ENCODE measurements at regions not wholly inside any gene's neighbourhood (a gene's known extent, or its start where the extent isn't known, plus 50 kb on each side); places are given as distances from the start of the nearest gene placed in this dataset.

DNA sequence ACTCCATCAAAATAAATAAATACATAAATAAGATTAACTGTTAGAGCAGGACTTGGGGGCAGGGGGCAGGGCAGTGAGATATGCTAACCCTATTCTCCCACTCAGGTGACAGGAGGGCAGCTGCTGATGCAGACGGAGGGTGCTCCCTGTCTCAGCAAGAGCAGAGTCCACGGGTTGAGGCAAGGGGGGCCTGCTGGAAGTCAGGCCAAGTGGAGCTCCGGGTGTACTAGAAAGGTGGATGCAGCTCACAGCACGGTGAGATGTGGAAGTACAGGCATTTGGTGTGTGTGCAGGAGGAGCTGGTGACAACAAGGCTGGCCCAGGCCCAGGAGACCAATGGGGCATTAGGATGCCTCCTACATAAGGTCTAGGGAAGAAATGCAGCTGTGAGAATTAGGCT, 467.3 kb upstream of the B3GAT1 start:
- Histone ChIP-seq H3K9me3 (no peaks in the 10 kb centered on the region), H3K36me3 (no peaks in the 10 kb centered on the region), H3K27me3 (no peaks in the 10 kb centered on the region), H3K27ac (no peak overlapping the region), H3K4me1 (ENCODE audit: insufficient read depth) (no peaks in the 10 kb centered on the region), H3K4me3 (no peak overlapping the region)
- no peak for DNase-seq
- TF ChIP-seq CTCF (IDR thresholded peaks at IDR 0.05) (no peak), POLR2A (IDR thresholded peaks at IDR 0.05) (no peak), EP300 (IDR thresholded peaks at IDR 0.05) (no peak)
- intact Hi-C loops (cut with DNase I): no loop called here
- WGBS, 3 donors: 40 to 50% (median 48%) methylated on average over 4 of the region's 4 CpGs

- Histone ChIP-seq H3K4me1 (ENCODE audit: insufficient read depth) (no peaks in the 10 kb centered on the region), H3K4me3 (no peak overlapping the region), H3K36me3 (no peaks in the 10 kb centered on the region), H3K9me3 (no peaks in the 10 kb centered on the region), H3K27ac (no peak overlapping the region), H3K27me3 (no peaks in the 10 kb centered on the region)
- TF ChIP-seq CTCF (IDR thresholded peaks at IDR 0.05) (no peak), EP300 (IDR thresholded peaks at IDR 0.05) (no peak), POLR2A (IDR thresholded peaks at IDR 0.05) (no peak)
- no peak for DNase-seq
- intact Hi-C loops (cut with DNase I): no loop called here
- WGBS, 3 donors: 60 to 65% (median 63%) methylated on average over 6 of the region's 6 CpGs
Observed at GRCh38 chr11:134878785-134879184, 466.7 kb upstream of the B3GAT1 start.

GRCh38 chr11:134876226-134876625, 464.2 kb upstream of the B3GAT1 start:
- Histone ChIP-seq H3K9me3 (no peaks in the 10 kb centered on the region), H3K27ac (no peak overlapping the region), H3K36me3 (no peaks in the 10 kb centered on the region), H3K27me3 (no peaks in the 10 kb centered on the region), H3K4me1 (ENCODE audit: insufficient read depth) (no peaks in the 10 kb centered on the region), H3K4me3 (no peak overlapping the region)
- 61 to 67% (median 62%) methylated on average over 8 of the region's 8 CpGs for WGBS, 3 donors
- DNase-seq: no peak
- intact Hi-C loops (cut with DNase I): no loop called here
- no peak for TF ChIP-seq POLR2A (IDR thresholded peaks at IDR 0.05)
- TF ChIP-seq CTCF (IDR thresholded peaks at IDR 0.05): no peak
- no peak for TF ChIP-seq EP300 (IDR thresholded peaks at IDR 0.05)

DNA sequence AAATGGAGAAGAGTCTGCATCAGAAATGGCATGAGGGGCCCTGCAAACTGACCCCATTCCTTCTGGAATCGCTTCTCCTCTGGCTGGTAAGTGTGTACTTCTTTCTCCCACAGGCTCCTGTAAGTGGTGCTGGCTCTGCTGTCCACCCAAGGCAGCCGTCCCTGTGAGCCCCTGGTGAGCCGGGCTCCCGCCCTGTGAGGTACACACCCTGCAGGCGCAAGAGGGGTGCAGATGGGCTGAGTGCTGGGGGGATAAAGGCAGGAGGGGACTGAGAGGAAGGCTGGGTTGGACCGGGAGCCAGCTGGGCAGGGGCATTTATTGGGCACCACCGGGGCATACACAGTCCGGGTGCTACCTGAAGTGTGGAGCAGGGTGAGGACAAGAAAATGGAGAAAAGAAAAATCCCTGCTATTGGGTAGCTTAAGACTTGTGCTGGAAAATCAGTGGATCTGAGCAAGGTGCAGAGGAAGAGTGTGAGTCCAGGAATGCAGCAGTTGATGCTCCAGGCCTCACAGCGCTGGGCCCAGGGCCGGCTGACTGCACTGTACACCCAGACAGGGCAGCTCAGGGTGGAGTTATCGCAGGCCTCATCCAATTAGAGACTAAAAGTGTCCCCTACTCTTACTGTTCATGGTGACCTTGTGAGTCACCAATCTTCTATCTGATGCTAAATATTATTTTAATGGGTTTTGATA, 455.1 kb upstream of the B3GAT1 start:
- 80 to 89% (median 82%) methylated on average over 11 of the region's 11 CpGs for WGBS, 3 donors
- no peak for DNase-seq
- no peaks in the 10 kb centered on the region for H3K27me3 ChIP-seq
- no peak for TF ChIP-seq POLR2A (IDR thresholded peaks at IDR 0.05)
- no peak for TF ChIP-seq CTCF (IDR thresholded peaks at IDR 0.05)
- no peak for TF ChIP-seq EP300 (IDR thresholded peaks at IDR 0.05)
- no peaks in the 10 kb centered on the region for H3K9me3 ChIP-seq
- no peak overlapping the region for H3K27ac ChIP-seq
- H3K4me3 ChIP-seq: no peak overlapping the region
- no peaks in the 10 kb centered on the region for H3K4me1 ChIP-seq (ENCODE audit: insufficient read depth)
- H3K36me3 ChIP-seq: no peaks in the 10 kb centered on the region
- intact Hi-C loops (cut with DNase I): no loop called here
